ENCODE measurements at regions not wholly inside any gene's neighbourhood (a gene's known extent, or its start where the extent isn't known, plus 50 kb on each side); places are given as distances from the start of the nearest gene placed in this dataset.

DNA sequence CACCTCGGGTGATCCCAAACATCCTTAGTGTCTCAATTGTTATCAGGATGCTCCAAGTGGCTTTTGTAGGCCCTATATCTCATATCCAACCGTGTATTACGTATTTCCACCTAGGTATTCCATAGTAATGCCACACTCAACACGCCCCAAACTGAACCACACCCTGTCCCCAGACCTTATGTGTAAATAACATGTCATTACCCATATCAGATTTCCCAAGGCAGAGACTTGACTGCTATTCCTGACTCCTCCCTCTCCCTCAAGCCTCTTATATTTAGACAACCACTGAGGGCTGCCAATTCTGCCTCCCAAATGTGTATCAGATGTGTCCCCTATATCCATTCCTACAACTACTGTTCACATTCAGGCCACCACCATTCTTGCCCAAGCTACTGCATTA, 132.8 kb upstream of the NCAM1 start:
- no peak for TF ChIP-seq POLR2A (IDR thresholded peaks at IDR 0.05)
- TF ChIP-seq, protein P1, sequence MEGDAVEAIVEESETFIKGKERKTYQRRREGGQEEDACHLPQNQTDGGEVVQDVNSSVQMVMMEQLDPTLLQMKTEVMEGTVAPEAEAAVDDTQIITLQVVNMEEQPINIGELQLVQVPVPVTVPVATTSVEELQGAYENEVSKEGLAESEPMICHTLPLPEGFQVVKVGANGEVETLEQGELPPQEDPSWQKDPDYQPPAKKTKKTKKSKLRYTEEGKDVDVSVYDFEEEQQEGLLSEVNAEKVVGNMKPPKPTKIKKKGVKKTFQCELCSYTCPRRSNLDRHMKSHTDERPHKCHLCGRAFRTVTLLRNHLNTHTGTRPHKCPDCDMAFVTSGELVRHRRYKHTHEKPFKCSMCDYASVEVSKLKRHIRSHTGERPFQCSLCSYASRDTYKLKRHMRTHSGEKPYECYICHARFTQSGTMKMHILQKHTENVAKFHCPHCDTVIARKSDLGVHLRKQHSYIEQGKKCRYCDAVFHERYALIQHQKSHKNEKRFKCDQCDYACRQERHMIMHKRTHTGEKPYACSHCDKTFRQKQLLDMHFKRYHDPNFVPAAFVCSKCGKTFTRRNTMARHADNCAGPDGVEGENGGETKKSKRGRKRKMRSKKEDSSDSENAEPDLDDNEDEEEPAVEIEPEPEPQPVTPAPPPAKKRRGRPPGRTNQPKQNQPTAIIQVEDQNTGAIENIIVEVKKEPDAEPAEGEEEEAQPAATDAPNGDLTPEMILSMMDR (IDR thresholded peaks at IDR 0.05) = no peak
